Vagina (tissue), 2 donors: ENCODE measurements at regions not wholly inside any gene's neighbourhood (a gene's known extent, or its start where the extent isn't known, plus 50 kb on each side); places are given as distances from the start of the nearest gene placed in this dataset.

Experiments
- CTCF ChIP-seq, 3 experiments: fragments of 450-650 bp in 2 of 3; fragments of 200-600 bp in 1 of 3; sonication (generic) in 1 of 3; IDR thresholded peaks; one replicate each; pipeline ENCODE4 v1.5.1; 2017 to 2019; ENCODE audit warnings: antibody characterized with exemption in 3 of 3, mild to moderate bottlenecking in 2 of 3, moderate library complexity in 2 of 3
- POLR2AphosphoS5 ChIP-seq, 2 donors: sonication (generic); formaldehyde crosslinking; IDR thresholded peaks; one replicate each; pipeline ENCODE4 v1.9.0; 2017; ENCODE audit warnings: antibody characterized with exemption in 2 of 2, mild to moderate bottlenecking in 2 of 2, low read depth in 1 of 2; ENCODE audit not compliant: insufficient read depth in 1 of 2

GRCh38 chr6:115832186-115832585 lies 228.5 kb downstream of the FRK start:
- TF ChIP-seq CTCF (IDR thresholded peaks at IDR 0.05) (no peak), POLR2AphosphoS5 (IDR thresholded peaks at IDR 0.05; ENCODE audit: insufficient read depth in 1 of 2, low read depth in 1 of 2) (no peak)
